ENCODE measurements at regions not wholly inside any gene's neighbourhood (a gene's known extent, or its start where the extent isn't known, plus 50 kb on each side); places are given as distances from the start of the nearest gene placed in this dataset.
A peak's percentile ranks its signal among the peaks of the same experiment; 100 is the strongest.

- DNase-seq: no peak
These were observed 182.7 kb upstream of the CIBAR2 start for GRCh38 chr16:85294810-85295508.

DNA sequence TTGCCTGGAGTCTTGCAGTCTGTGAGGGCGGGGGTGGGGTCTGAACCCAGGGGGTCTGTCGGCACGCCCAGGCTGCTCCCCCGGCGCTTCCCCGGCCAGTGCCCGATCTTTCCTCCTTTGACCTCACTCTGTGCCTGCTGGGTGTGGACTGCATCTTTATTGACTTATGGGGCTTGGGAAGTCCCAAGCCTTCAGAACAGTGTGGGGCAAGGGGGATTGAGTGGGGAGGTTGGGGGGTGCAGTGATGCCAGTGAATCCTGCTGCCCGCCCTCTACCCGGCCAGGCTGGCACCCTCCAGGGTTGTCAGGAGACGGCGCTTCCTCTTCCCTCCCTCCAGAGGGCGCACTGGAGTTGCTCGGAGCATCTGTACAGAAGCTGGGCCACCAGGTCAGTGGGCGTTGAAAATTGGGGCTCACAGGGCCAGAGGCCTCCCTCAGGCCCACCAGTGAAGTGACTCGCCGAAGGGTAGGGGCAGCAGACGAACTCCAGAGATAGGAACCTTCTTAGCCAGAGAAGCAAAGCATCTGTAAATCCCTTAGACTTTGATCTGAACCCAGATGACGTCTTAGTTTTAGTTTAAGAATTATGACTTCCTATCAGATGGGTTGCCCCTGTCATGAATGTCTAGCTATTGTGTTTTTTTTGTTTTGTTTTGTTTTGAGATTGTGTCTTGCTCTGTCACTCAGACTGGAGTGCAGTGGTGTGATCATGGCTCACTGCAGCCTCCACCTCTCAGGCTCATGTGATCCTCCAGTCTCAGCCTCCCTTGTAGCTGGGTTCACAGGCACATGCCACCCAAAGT is 184.8 kb upstream of the CIBAR2 start:
- DNase-seq: peak; percentile 61

DNA sequence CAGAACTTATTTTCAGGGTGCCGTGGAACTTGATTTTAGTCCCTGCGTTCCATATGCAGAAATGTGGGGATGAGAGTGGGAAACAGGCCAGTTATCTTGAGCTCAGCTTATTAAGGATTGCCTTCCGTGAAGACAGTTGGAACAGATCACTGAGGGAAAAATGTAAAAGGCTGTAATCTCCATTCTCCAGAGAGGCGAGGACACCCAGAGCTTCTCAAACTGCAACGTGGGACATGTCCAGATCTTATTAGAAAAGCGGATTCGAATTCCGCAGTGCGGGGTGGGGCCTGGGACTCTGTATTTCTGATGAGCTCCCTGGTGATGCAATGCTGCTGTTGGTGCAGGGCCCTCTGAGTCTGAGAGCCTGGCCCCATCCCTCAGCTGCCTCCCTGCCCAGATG is 185.6 kb upstream of the CIBAR2 start:
- no peak for DNase-seq

- DNase-seq: no peak
These were observed 188.2 kb upstream of the CIBAR2 start for GRCh38 chr16:85300406-85300968.

- DNase-seq: no peak
These were observed 189.0 kb upstream of the CIBAR2 start for GRCh38 chr16:85301231-85301630.

DNA sequence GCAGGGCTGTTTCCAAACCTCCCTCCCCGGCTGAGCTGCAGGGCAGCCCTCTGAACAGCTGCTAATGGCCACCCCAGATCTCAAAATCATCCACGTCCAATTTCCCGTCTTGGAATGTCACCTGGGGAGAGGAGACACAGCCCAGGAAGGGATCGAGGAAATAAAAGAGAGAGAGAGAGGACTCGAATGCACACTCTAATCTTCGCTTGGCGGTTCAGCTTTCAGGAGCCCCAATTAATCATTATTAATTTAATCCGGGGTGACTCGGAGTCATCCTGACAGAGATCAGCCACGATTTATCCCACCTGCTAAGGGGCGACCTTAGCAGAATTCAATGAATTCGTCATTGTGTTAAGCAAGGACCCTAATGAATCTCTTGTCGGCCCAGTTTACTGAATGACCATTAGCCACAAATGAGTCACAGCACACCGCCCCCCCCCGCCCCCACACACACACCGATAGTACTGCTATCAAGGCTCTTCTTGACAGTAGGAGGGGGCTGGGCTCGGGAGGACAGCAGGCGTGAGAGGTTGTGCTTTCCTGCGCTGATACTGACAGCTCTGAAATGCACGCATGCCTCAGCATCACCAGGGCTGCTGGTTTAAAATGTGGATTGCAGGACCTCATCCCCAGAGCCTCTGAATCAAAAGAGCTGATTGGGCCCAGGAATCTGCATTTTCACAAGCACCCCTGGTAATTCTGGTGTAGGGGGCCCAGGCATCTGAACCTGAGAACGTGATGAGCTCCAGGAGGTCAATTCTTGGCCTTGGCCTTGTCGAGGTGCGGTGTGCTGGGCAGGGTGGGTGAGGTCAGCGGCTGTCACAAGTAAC is 190.0 kb upstream of the CIBAR2 start:
- DNase-seq: no peak

DNA sequence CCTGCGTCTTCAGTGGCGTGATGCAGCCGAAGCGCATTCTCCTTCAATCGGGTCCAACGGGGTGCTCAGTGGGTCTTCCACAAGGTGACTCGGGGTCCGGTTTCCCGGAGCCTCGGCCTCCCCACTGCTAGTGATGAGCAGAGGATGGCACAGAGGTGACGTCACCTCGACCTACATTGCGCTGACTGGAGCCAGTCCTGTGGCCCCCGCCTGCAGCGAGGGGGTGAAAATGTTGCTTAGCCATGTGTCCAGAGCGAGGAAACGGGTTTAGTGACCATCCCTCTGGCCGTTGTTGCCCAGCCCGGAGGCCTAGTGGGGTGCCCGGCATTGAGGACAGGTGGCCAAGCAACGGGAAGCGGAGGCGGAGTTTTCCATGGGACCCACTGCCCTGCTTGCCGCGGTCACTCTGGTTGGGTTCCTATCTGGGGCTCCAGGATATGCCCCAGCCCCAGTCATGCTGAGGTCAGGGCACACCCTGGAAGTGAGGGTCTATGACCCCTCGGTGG is 190.6 kb upstream of the CIBAR2 start:
- DNase-seq: no peak

- DNase-seq: peak; percentile 84
These were observed 191.1 kb upstream of the CIBAR2 start for GRCh38 chr16:85303354-85303883.

GRCh38 chr16:85304337-85304736 is 192.1 kb upstream of the CIBAR2 start:
- DNase-seq: no peak

DNA sequence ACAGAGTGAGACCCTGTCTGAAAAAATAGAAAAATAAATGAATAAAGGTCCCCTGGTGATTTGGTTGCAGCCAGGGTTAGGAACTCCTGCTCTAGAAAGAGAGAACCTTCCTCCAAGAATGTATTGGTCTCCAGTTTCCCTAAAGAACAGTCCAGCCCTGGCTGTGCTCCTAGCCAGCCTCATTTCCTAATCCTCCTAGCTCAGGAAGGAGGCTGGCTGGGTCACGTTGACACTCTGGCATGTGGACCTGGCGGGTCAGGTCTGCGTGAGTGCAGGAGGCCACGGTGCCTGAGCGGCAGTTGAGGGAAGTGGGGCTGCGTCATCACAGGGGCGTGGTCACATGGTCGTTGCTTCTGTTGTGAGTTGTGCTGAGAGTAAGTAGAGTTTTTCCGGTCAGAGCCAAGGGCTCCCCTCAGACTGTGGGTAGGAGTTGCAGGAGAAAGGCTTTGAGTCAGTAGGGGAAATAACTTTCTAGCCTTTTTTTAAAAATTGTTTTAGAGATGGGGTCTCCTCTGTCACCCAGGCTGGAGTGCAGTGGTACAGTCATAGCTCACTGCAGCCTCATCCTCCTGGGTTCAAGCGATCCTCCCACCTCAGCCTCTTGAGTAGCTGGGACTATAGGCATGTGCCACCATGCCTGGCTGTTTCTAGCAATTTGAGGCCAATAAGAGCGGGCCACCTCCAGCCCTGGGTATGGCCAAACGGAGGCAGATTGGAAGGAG is 194.0 kb upstream of the CIBAR2 start:
- peak; percentile 86 for DNase-seq

- DNase-seq: no peak
These were observed 194.7 kb upstream of the CIBAR2 start for GRCh38 chr16:85306793-85307551.

GRCh38 chr16:85307552-85308364 is 195.5 kb upstream of the CIBAR2 start:
- no peak for DNase-seq

DNA sequence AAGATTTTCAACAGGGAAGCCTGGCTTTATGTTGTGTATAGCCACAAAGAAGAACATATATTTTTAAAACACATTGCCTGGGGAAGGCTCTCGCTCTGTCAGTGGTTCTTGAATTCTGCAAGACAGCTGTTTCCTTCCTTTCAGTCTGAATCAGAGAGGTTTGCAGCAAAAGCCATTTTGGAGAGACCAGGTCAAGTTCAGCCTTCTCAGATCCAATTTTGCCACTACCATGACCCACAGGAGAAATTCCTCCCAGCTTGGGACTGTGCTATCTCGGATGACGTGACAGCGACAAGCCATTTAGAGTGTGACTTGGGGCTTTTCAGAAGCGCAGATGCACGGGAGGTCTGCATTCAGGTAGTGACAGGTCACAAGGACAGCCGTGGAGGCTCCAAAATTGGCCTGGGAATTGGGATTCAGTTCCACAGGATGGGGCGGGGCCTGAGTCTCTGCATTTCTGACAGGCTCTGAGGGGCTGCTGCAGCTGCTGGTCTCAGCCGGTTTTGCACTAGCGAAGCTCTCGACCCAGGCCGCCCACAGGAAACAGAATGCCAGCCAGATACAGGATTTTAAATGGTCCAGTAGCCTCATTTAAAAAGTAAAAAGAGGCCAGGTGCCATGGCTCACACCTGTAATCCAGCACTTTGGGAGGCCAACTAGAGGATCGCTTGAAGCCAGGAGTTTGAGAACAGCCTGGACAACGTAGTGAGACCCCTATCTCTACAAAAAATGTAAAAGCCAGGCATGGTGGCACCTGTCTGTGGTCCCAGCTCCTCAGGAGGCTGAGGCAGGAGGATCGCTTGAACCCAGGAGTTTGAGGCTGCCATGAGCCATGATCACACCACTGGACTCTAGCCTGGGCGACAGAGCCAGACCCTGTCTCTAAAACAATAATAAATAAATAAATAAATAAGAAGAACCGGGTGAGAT is 196.6 kb upstream of the CIBAR2 start:
- peak; percentile 14 for DNase-seq

- DNase-seq: no peak
These were observed 197.7 kb upstream of the CIBAR2 start for GRCh38 chr16:85309656-85310587.

DNA sequence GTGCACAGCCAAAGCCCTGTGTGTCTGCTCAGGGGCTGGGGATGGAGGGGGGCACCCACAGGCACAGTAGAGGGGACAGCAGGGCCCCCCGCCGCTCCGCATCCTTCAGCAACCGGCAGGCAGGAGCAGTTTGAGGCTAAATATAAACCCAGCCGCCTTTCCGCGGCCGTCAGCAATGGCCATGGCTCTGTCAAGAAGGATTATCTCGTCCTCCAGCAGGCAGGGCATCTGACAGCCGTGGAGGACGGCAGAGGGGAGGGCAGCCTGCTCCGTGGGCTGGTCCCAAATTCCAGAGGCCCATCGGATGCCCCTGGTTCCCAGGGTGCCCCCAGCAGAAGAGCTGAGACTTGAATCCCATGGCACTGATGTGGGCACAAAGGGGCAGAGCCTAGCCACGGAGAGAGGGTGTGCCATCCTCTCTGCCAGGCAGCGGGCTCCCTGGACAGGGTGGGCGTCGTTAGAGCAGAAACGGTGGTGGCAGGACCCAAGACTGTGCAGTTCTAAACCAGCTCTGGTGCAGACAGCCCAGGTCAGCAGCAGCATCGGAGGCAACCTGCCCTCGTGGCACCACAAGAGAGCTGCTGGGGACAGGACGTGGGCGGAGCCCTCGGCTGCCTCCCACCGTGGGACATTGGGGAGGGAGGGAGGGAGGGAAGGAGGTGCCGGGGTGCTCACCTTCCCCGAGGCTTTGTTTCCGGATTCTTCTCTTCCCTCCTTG is 198.8 kb upstream of the CIBAR2 start:
- DNase-seq: no peak

DNA sequence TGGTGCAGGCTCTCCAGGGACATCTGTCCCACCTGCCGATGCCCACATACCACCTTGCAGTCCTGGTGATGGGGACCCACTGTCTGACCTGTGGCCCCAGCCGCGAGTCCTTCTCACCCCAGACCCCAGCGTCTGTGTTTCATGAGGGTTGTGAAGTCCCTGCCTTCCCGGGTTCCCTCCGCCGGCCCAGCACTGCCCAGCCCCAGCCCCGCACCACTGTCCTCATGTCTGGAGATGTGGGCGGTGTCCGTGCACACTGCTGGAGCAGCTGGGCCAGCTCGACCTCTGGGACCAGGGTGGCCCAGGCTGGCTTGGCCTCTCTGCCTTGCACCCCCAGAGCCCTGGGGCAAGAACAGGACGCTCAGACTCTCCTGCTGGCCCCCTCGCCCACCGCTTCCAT is 199.5 kb upstream of the CIBAR2 start:
- no peak for DNase-seq

GRCh38 chr16:85312174-85312573 is 199.9 kb upstream of the CIBAR2 start:
- no peak for DNase-seq
